Right hindlimb (tissue), 1 donor: ENCODE measurements at regions not wholly inside any gene's neighbourhood (a gene's known extent, or its start where the extent isn't known, plus 50 kb on each side); places are given as distances from the start of the nearest gene placed in this dataset.
"Not testable (repeated sequence)": the region's sequence is repeated elsewhere in the genome, so short reads cannot be mapped to it uniquely, and the experiment has no call there.

Source experiments
- DNase-seq: peaks from one replicate; pipeline ENCODE4 v3.0.0-alpha.2; 2018

- DNase-seq = no peak
Measured at GRCh38 chr6:80974579-80974978, 777.9 kb downstream of the TENT5A start.

- no peak for DNase-seq
Measured at GRCh38 chr6:80969439-80969838, 783.0 kb downstream of the TENT5A start.

DNA sequence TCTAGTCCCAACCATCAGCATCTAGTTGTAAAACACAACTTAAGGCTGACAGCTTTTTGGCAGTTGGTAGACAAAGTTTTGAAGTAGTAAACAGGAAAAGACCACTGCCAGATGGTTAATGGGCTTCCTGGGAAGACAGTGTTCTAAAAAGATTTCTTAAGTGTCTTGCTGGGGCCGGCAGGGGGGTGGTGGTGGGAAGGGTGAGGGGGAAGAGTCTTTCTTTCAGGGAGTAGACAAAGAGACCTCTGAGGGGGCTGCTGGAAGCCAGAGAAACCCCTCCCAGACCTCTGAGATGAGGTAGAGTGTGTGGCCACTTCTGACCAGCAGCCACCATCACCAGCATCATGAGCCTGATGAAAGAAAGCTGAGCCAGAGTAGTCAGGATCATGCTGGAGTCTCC lies 784.9 kb downstream of the TENT5A start:
- DNase-seq = no peak

DNA sequence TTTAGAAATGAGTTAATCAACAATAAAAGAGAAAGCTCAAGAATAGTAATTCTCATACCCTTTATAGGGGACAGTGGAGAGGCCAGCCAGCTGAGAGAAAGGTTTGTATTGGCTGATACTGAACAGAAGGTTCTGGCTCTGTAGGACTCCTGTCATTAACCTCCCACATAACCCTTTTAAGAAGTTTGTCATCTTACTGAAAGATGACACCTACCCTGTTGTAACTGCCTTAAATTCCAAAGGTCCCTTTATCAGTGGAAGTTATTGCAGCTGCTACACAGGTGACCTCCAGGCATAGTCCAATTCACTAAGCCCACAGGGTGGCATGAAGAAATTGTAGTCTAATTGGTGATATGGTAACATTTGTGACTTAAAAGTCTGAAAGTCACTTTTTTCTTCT lies 790.1 kb downstream of the TENT5A start:
- DNase-seq = no peak

DNA sequence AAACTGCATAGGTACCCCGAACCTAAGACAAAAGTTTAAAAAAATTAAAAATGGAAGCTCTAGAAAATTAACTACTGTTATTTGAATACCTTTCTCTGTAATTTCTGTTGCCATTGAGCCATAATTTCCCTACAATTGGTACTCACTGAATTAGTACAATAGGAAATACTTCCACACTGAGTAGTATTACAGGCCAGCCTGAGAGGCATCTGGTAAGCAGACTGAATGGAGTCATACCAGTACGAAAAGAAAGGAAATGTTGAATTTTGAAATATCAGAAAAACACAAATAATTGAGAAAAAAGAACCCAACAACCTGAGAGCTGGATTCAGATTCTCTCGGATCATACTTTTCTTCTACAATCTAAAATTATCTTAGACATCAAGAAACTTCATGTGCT lies 791.3 kb downstream of the TENT5A start:
- DNase-seq = no peak

DNA sequence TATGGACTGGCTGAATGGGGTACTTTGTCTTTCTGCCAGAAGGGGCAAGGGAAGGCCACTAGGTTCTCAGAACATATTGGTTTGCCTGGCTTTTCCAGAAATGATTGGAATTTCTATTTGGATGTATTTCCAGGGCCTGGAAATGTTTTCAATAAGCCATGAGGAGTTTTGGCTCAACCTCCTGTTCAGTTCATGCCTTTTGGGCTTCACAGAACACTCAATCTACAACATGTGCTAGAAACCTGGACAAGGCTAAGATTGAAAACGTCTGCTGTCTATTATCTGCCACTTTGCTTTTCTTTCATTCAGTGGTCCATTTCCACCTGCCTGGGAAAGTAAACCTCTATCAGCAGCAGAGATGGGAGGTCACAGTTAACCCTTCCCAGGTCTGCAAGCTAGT lies 793.4 kb downstream of the TENT5A start:
- no peak for DNase-seq

DNA sequence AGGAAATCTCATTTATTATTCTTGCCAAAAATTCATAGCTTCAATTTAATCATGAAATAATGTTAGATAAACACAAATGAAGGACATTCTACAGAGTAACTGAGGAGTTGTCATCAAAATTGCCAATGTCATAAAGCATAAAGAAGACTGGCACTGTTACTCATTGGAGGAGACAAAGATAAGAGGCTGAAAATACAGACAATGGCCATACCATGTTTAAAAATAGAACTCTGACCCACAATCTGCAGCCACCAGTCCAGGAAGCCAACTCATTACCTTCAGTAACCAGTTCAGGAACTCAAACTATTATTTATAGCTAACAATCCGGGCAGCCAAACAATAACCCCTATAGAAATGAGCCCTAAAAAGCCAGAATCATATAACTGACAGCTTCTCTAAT lies 795.6 kb downstream of the TENT5A start:
- no peak for DNase-seq

DNA sequence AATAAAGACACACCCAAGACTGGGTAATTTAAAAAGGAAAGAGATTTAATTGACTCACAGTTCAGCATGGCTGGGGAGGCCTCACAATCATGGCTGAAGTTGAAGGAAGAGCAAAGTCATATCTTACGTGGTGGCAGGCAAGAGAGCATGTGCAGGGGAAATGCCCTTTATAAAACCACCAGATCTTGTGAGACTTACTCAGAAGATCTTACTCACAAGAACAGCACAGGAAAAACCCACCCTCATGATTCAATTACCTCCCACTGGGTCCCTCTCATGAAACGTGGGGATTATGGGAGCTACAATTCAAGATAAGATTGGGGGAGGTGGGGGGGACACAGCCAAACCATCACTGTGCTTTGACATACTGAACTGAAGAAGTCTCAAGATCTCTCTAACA lies 800.0 kb downstream of the TENT5A start:
- DNase-seq = not testable (repeated sequence)

GRCh38 chr6:80946402-80946801 lies 806.1 kb downstream of the TENT5A start:
- DNase-seq = no peak

GRCh38 chr6:80942911-80943310 lies 809.6 kb downstream of the TENT5A start:
- DNase-seq = no peak

GRCh38 chr6:80940976-80941375 lies 811.5 kb downstream of the TENT5A start:
- no peak for DNase-seq

DNA sequence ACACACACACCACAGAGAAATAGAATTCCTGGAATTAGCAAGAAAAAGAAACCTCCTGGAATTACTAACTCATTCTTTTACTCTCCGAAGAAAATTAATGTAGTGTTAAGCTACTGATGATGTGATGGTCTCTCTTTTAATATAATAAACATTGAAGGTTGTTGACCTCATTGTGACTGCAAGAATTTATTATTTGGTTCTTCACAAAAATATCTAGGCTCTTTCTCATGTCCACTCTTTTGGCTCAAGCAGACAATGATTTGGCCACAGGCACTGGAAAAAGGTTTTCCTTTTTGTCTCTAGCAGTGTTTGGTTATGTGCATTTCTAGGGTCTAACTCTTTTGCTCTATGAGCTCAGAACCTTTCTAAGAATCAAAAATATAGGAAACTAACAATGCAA lies 811.9 kb downstream of the TENT5A start:
- peak; percentile 46 for DNase-seq

DNA sequence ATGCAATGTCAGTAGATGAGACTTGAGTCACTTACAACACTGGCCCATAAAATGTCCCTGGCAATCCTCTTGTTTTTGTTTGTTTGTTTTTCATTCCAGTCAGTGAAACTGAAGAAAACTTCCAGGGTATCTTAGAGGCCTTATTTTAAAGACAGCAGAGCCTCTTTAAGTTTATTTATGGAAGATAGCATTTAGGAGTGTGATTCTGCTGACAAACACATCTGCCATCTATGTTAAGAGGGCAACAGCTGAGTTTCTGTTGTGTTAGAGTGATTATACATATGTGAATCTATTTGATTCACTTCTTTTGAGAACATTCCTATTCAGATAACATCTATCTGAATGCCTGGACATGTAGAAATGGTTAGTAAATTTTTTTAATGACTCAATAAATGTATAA lies 812.6 kb downstream of the TENT5A start:
- no peak for DNase-seq

- DNase-seq = no peak
Measured at GRCh38 chr6:80939480-80939879, 813.0 kb downstream of the TENT5A start.

- no peak for DNase-seq
Measured at GRCh38 chr6:80938131-80938530, 814.4 kb downstream of the TENT5A start.

- DNase-seq = no peak
Measured at GRCh38 chr6:80932359-80932758, 820.1 kb downstream of the TENT5A start.

DNA sequence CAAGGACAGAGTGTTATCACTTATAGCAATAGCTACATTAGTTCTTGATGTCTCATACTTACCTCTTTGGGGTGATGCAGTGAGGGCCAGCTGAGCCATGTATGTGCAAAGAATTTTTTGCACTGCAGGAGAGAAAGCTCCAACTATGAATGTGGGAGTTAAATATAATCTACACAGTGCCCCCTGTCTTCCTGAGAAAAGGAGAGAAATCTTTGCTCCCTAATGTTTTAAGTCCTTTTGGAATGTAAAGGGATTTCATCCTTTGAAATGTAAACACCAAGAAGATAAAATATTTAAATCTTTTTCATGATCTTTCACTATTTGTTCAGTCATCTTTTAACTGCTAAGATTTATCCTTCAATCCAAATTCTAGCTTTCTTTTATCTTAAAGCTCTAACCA lies 822.1 kb downstream of the TENT5A start:
- no peak for DNase-seq

DNA sequence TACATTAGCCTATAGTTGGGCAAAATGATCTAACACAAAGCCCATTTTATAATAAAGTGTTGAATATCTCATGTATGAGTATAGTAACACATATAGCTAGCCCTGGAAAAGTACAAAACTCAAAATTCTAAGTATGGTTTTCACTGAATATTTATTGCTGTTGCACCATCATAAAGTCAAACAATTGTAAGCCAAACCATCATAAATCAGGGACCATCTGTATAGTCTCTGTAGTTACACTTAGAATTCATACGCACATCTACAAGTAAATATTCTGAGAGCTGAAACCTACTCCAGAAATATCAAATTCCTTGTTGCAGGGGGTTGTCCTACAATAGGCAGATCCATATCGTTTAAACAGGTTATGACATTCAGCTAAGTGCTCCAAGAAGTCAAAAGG lies 817.3 kb downstream of the BCKDHB start:
- DNase-seq = no peak

GRCh38 chr6:80922916-80923455 lies 816.5 kb downstream of the BCKDHB start:
- DNase-seq = no peak

- DNase-seq = peak; percentile 58
Measured at GRCh38 chr6:80921861-80922460, 815.5 kb downstream of the BCKDHB start.

GRCh38 chr6:80907831-80908230 lies 801.4 kb downstream of the BCKDHB start:
- no peak for DNase-seq

- no peak for DNase-seq
Measured at GRCh38 chr6:80903711-80904110, 797.2 kb downstream of the BCKDHB start.

DNA sequence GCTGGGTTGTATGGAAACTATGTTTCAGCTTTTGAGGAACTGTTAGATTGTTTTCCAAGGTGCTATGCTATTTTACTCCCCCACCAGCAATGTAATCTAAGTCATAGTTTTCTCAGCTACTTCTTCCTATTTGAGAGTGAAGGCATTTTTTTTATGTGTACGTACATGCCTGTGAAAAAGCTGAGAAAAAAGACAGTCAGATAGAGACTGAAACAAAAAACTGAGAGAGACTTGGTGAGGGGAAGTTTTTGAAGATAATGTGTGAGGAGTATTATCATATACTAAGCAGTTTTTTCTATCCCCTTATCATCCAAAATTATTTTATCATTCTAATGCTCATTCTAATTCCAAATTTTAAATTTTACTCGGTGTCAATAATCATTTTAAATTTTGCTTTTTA lies 780.0 kb downstream of the BCKDHB start:
- DNase-seq = no peak

DNA sequence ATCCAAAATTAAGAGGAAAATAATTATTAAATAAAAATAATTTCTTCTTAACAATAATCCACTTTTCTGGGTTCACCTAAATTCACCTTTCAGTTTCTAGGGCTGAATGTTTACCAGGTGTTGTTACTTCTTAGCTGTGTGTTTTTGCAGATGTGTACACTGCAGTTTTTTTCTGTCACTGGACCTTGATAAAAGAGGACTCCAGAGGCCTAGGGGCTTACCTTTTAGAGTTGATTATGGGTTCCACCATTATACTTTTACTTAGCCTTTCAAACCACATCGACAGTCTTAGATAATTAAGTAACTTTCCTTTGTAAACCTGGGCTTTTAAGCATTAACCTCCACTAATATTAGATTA lies 766.5 kb downstream of the BCKDHB start:
- no peak for DNase-seq

GRCh38 chr6:80872199-80872950 lies 765.9 kb downstream of the BCKDHB start:
- DNase-seq = peak; percentile 74
